B cell (primary cell): ENCODE measurements at regions not wholly inside any gene's neighbourhood (a gene's known extent, or its start where the extent isn't known, plus 50 kb on each side); places are given as distances from the start of the nearest gene placed in this dataset.
"Not testable (repeated sequence)": the region's sequence is repeated elsewhere in the genome, so short reads cannot be mapped to it uniquely, and the experiment has no call there.

Source experiments
- CTCF ChIP-seq: fragments of 200-600 bp; IDR thresholded peaks from one replicate; pipeline ENCODE4 v1.8.0; 2022; ENCODE audit warnings: antibody characterized with exemption, mild to moderate bottlenecking
- EZH2 ChIP-seq: IDR thresholded peaks from 2 replicates; pipeline ENCODE4 v1.6.1; 2012; ENCODE audit warnings: borderline replicate concordance, low read depth, mild to moderate bottlenecking, moderate library complexity, low read length; ENCODE audit not compliant: insufficient read depth, poor library complexity, severe bottlenecking

- TF ChIP-seq CTCF, EZH2: not testable (repeated sequence)
These were observed 183.9 kb downstream of the NPIPB11 start for GRCh38 chr16:29222615-29223014.
